A673 (cell line): ENCODE measurements at regions not wholly inside any gene's neighbourhood (a gene's known extent, or its start where the extent isn't known, plus 50 kb on each side); places are given as distances from the start of the nearest gene placed in this dataset.

ENCODE experiments used
- EZH2 ChIP-seq: fragments of 200-600 bp; sonication (generic); IDR thresholded peaks from 2 replicates; pipeline ENCODE4 v1.6.1; 2017; ENCODE audit warnings: borderline replicate concordance, low read depth, mild to moderate bottlenecking, mixed read lengths, antibody characterized with exemption, low read length; ENCODE audit not compliant: poor library complexity, severe bottlenecking
- TF ChIP-seq, protein P1 (sequence below): fragments of 300-800, 200-600 bp; sonication (generic); conservative IDR thresholded peaks from 2 replicates; pipeline ENCODE4 v1.5.1; 2017; ENCODE audit warnings: low read depth, mild to moderate bottlenecking, antibody characterized with exemption, low read length, moderate library complexity, mixed read lengths

DNA sequence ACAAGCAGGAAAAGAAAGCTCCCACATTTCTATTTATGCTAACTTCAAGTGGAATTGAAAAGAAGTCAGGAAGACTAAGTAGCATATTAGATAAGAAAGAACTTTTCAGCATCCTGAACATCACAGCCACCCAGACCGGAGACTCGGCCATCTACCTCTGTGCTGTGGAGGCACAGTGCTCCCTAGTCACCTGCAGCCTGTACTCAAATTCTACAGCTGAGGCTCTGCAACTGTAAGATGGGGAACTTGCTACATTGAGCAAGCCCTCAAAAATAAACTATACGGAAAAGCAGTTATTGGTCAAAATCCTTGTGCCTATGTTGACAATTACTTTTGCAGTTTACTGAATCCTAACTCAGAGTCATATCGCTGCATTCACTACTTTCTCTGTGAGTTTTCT lies 361.9 kb downstream of the DAD1 start:
- no peak for TF ChIP-seq EZH2
- TF ChIP-seq, protein P1, sequence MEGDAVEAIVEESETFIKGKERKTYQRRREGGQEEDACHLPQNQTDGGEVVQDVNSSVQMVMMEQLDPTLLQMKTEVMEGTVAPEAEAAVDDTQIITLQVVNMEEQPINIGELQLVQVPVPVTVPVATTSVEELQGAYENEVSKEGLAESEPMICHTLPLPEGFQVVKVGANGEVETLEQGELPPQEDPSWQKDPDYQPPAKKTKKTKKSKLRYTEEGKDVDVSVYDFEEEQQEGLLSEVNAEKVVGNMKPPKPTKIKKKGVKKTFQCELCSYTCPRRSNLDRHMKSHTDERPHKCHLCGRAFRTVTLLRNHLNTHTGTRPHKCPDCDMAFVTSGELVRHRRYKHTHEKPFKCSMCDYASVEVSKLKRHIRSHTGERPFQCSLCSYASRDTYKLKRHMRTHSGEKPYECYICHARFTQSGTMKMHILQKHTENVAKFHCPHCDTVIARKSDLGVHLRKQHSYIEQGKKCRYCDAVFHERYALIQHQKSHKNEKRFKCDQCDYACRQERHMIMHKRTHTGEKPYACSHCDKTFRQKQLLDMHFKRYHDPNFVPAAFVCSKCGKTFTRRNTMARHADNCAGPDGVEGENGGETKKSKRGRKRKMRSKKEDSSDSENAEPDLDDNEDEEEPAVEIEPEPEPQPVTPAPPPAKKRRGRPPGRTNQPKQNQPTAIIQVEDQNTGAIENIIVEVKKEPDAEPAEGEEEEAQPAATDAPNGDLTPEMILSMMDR = no peak
